GM21737 (cell line): ENCODE measurements at regions not wholly inside any gene's neighbourhood (a gene's known extent, or its start where the extent isn't known, plus 50 kb on each side); places are given as distances from the start of the nearest gene placed in this dataset.

Experiments used
- ATAC-seq: cut with Tn5 transposase; IDR thresholded peaks from one replicate; pipeline ENCODE4 v1.9.1; 2021; ENCODE audit warnings: mild to moderate bottlenecking, moderate library complexity; ENCODE audit not compliant: unreplicated experiment

DNA sequence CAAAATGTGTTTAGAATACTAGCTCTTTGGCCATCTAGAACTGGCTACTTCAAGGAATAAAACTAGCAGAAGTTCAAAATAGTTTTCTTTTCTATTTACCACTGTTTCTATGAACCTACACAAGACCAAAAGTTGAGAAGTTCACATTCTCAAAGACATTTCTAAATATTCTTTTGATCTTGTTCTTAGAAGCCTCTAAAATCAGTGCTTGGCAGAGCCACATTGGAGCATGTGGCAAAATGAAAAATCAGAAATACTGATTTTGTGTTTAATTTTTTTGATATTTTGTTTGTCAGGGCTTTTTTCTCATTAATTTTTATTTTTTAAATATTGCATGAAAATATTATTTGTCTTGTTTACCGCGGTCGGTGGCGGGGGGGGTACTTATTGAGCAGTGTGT is 853.8 kb upstream of the INTU start:
- no peak for ATAC-seq

GRCh38 chr4:126779436-126780166 is 853.2 kb upstream of the INTU start:
- ATAC-seq, result no peak

DNA sequence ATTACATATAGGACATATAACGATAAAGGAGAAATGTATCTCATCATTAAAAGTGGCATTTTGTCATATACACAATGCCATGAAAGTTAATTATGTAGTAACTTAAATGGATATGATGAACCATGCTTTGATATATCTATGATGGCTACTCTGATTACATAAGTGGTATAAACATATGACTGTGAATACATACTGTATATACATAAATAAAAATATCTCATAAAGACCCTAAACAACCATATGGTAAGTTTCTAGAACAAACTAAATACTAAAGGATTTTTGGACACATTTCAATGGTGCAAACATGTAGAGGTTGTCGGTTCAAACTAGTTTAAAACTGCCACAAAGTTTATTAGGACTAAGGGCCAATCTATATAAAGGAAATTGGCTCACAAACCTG is 849.6 kb upstream of the INTU start:
- ATAC-seq, result no peak

DNA sequence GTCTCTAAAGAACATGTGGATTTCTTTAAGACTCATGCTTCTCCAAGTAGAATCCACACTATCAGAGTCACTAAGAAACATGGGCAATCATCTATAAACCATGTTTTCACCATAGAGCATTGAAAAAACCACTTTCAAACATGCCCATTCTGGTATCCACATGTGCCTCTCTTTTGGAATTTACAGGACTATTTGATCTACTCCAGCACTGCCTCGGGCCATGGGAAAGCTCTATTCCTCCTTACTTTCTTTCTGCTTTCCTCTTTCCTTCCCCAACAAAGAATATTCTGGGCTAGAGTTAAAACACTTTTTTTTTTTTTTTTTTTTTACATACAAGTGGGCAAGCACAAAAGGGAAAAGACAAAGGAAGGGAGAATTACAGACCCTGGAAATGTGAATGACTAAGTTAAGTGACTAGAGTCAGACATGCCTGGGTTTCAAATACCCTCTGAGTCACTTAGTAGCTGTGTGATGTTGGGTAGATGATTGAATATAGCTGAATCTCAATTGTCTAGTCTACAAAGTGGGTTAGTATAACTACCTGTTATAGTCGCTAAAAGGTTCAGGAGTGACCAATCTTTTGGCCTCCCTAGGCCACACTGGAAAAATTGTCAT is 847.7 kb upstream of the INTU start:
- no peak for ATAC-seq

DNA sequence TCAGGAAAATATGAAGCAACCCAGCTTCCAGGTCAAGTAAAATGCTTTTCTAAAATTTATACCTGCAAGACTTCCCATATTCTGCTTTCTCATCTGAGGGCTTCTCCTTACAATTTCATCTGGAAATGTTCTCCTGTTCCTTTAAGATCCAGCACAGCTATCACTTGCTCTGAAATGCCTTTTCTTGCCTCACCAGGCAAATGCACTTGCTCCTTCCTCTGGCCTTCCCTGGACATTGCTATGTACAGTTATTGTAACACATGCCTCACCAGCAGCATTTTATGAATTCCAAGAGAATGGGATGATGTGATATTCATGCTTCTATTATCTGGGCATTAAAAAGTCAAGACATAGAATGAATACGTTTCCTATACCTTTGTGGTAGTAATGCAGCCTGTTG is 842.1 kb upstream of the INTU start:
- no peak for ATAC-seq

DNA sequence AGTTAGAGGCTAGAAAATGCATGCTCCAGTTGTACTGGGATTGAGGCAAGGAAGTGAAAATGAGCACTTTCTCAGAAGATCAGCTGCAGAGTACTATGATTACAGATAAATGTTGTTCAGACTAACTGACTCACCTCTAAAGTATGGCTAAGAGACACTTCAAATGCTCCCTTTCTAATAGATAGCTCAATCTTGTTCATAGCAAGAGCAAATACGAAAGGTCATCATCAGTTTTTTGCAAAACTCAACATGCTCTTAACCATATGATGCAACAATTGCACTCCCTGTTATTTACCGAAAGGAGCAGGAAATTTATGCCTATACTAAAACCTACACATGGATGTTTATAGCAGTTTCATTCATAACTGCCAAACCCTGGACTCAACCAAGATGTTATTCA is 838.4 kb upstream of the INTU start:
- no peak for ATAC-seq

- no peak for ATAC-seq
These were observed 834.5 kb upstream of the INTU start for GRCh38 chr4:126798214-126798613.

DNA sequence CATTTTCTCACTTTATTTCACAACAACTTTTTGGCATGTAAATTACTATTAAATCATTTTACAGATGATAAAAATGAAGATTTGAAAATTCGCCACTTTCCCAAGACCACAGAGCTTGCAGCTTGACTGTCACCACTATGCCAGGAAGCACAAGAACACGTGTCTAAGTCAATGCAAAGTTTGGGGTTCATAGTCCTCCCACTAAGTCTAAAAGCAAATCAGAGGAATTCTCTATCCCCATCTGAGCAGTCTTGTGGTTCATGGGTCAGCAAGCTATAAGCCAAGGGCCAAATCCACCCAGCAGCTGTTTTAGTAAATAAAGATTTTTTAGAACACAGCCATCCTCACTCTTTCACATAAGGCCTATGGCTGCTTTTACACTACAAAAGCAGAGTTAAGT is 833.3 kb upstream of the INTU start:
- ATAC-seq, result no peak

DNA sequence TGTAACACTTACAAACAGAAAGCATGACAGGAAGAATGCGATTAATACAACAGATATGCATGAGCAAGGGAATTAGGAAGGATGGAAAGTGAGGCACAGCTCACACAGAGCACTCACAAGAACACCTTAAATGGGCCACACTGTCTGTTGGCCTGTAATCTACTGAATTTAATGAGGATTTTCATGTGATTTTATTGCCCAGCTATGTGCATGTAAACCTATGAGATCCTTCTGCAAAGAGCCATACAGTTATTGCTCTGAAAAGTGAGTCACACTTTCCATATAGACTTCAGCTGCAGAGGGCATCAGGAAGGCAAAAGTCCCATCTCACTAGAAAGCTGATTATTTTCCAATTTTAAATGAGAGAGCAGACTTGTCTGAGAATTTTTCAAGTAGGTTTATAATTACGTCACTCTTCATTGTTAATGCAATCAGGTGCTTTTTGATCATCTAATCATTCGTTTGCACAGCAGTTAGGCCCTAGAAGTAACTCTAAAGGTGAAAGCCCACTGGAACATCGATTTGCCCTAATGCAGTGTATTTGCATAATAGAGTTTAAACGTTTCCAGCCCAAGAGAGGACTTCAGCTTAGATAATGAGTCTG is 832.7 kb upstream of the INTU start:
- ATAC-seq, result no peak

- ATAC-seq, result no peak
These were observed 832.1 kb upstream of the INTU start for GRCh38 chr4:126800575-126801141.

DNA sequence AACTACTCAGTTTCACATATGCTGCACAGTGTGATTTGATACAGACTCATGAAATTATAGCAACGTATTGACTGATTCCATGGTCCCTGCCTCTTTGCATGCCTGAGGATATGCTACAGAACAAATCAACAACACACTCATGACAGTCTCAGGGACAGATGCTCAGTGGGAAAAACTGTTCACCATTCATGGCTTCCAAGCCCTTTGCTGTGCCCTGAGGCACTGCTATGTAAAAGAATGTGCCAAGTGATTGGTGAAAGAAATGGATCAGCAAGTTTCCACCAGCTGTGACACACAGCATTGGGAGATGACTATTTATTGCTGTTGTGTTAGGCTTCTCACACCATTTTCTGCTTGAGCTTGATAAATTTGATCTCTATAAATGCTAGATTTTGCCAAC is 825.6 kb upstream of the INTU start:
- no peak for ATAC-seq

- no peak for ATAC-seq
These were observed 820.7 kb upstream of the INTU start for GRCh38 chr4:126812076-126812475.

- ATAC-seq, result no peak
These were observed 812.1 kb upstream of the INTU start for GRCh38 chr4:126820631-126821030.

DNA sequence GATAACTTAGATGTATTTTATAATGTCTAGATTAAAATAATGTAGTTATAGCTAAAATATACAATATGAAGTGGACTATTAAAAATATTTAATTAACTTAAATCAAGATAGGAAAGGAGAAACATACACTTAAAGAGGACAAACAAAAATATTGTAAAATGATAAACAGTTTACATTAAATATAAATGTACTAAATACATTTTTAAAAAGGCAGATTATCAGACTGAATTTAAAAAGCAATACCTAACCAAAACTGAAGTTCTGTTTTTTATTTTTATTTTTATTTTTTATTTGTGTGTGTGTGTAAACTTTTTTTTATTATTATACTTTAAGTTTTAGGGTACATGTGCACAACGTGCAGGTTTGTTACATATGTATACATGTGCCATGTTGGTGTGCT is 811.6 kb upstream of the INTU start:
- no peak for ATAC-seq

GRCh38 chr4:126825083-126825482 is 807.7 kb upstream of the INTU start:
- no peak for ATAC-seq

- ATAC-seq, result no peak
These were observed 805.1 kb upstream of the INTU start for GRCh38 chr4:126827669-126828068.

GRCh38 chr4:126834854-126835253 is 797.9 kb upstream of the INTU start:
- ATAC-seq, result no peak

- no peak for ATAC-seq
These were observed 793.6 kb upstream of the INTU start for GRCh38 chr4:126838941-126839679.

- ATAC-seq, result no peak
These were observed 789.2 kb upstream of the INTU start for GRCh38 chr4:126843492-126844067.

- ATAC-seq, result no peak
These were observed 782.5 kb upstream of the INTU start for GRCh38 chr4:126850286-126850685.

DNA sequence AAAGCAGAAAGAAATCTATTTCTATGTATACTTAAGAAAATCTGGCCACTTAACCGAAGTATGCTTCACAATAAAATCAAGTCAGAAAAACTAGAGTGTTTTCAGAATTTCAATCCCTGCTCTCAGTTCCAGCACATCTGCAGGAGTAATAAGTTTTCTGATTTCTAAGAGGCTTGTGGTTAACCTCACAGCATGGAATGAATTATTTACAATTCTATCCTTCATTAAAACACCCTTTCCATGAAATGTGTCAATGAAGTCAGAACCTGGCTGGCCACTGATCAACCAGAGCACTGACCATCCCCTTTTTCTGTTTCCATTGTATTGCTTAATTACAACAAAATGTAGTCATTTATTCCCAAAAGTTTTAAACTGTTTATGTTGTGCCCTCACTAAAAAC is 781.4 kb upstream of the INTU start:
- no peak for ATAC-seq
